Bronchial epithelial cell (primary cell): ENCODE measurements at regions not wholly inside any gene's neighbourhood (a gene's known extent, or its start where the extent isn't known, plus 50 kb on each side); places are given as distances from the start of the nearest gene placed in this dataset.

Experiments used
- DNase-seq: peaks from one replicate; pipeline ENCODE4 v3.0.0-alpha.2; 2010; ENCODE audit warnings: low read depth
- FAIRE-seq: peaks from 2 replicates; lab custom pipeline; 2011; peaks lifted over from hg19 to GRCh38; lab: Jason Lieb, UNC
- H3K27me3 ChIP-seq: 2 replicates; pipeline ENCODE4 v1.5.1; 2011; ENCODE audit warnings: low read length; ENCODE audit not compliant: control insufficient read depth, insufficient read depth
- H3K36me3 ChIP-seq: 2 replicates; pipeline ENCODE4 v1.5.1; 2011; ENCODE audit warnings: low read length; ENCODE audit not compliant: control insufficient read depth, insufficient read depth
- H3K4me3 ChIP-seq: 2 replicates; pipeline ENCODE4 v1.5.1; 2011; ENCODE audit warnings: mild to moderate bottlenecking, low read depth, low read length, control low read depth
- CTCF ChIP-seq: IDR thresholded peaks from 2 replicates; pipeline ENCODE4 v1.5.1; 2011; ENCODE audit warnings: mild to moderate bottlenecking, moderate library complexity, low read length, control low read depth, inconsistent platforms; ENCODE audit not compliant: insufficient read depth, severe bottlenecking

GRCh38 chr6:45738057-45738455 is 277.6 kb downstream of the CLIC5 start:
- H3K36me3 ChIP-seq: no peaks in the 10 kb centered on the region
- no peaks in the 10 kb centered on the region for H3K27me3 ChIP-seq
- no peak for TF ChIP-seq CTCF
- no peak overlapping the region for H3K4me3 ChIP-seq
- no peak for DNase-seq
- FAIRE-seq: no peak

DNA sequence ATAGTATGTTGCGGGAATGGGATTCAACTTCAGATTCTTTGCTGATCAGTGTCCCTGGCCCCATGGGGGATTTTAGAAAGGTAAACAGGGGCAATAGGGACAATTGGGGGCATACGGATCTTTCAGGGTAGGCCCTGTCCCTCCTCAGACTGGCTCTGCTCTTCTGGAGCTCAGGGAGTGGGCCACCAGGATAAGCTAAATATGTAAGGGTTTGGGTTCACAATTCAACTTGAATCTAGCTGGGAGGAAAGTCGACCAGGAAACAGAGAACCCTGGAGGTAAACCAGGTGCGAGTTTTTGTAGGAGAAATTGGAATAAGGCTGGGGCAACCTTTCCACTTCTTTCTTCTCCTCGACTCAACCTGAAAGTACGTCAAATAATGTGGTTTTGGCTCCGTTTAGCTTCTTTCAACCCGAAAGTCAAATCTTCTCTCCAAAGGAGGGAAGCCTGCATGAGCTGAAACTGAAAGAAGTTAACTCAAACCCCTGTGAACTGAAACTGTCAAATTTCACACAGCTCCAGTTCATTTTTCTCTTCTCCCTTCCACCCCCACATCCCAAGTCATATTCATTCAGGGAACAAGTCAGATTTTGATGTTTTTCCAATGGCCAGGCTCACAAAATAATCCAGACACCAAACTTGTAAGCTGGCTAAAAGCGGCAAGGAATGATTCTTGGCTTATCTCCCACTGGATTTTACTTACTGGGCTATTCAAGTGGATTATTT is 278.2 kb downstream of the CLIC5 start:
- no peaks in the 10 kb centered on the region for H3K36me3 ChIP-seq
- FAIRE-seq (no peak), DNase-seq (no peak)
- no peak overlapping the region for H3K4me3 ChIP-seq
- H3K27me3 ChIP-seq: no peaks in the 10 kb centered on the region
- no peak for TF ChIP-seq CTCF

DNA sequence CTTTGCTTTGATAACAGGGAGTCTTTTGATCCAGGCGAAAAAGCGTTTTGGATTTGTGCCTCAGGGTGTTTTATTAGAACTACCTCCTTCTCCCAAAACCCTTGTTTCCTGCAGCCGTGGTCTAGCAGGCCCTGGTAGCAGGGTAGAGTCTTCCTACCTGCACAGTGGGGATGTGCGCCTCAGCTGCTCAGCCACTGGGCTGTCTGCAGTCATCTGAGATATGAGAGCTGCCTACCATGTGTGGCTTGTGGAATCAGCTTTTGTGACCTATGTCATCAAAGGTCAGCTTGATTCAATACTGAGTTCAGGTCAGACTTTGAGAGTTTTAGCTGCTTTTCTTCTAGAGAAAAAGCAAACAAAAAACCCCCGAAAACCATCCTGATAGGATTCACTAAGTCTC is 279.5 kb downstream of the CLIC5 start:
- TF ChIP-seq CTCF: no peak
- DNase-seq (no peak), FAIRE-seq (peak; percentile 75)
- H3K27me3 ChIP-seq: no peaks in the 10 kb centered on the region
- H3K36me3 ChIP-seq: no peaks in the 10 kb centered on the region
- H3K4me3 ChIP-seq: no peak overlapping the region

- H3K36me3 ChIP-seq: no peaks in the 10 kb centered on the region
- H3K27me3 ChIP-seq: no peaks in the 10 kb centered on the region
- DNase-seq (no peak), FAIRE-seq (no peak)
- TF ChIP-seq CTCF: no peak
- H3K4me3 ChIP-seq: no peak overlapping the region
Measured at GRCh38 chr6:45732731-45733130, 282.9 kb downstream of the CLIC5 start.

DNA sequence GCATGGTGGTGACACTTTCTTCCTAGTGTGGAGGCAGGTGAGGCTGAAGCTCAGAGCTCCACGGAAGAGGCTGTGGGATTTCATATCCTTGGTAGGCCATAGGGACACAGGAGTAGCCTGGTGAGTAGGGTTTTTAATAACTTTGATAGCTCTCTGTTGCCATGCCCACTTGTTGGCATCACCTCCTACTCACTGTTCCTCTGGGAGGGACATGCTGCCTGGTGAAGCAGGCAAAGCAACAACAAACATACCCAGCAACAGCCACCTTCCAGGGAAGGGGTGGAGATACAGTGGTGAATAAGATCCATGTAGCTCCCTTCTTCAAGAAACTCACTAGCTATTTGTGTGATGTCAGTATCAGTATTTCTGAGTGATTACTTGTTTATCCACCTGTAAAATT is 285.4 kb downstream of the CLIC5 start:
- DNase-seq: no peak
- no peak overlapping the region for H3K4me3 ChIP-seq
- H3K36me3 ChIP-seq: no peaks in the 10 kb centered on the region
- no peak for FAIRE-seq
- TF ChIP-seq CTCF: no peak
- H3K27me3 ChIP-seq: no peaks in the 10 kb centered on the region

GRCh38 chr6:45728674-45729073 is 287.0 kb downstream of the CLIC5 start:
- FAIRE-seq (no peak), DNase-seq (peak; percentile 78)
- Histone ChIP-seq H3K27me3 (no peaks in the 10 kb centered on the region), H3K36me3 (no peaks in the 10 kb centered on the region), H3K4me3 (no peak overlapping the region)
- TF ChIP-seq CTCF: no peak
